SIG-M5 (cell line): ENCODE measurements at regions not wholly inside any gene's neighbourhood (a gene's known extent, or its start where the extent isn't known, plus 50 kb on each side); places are given as distances from the start of the nearest gene placed in this dataset.
A peak's percentile ranks its signal among the peaks of the same experiment; 100 is the strongest.

Experiments
- DNase-seq: peaks from one replicate; lab custom pipeline; 2025; lab: John Stamatoyannopoulos, UW

DNA sequence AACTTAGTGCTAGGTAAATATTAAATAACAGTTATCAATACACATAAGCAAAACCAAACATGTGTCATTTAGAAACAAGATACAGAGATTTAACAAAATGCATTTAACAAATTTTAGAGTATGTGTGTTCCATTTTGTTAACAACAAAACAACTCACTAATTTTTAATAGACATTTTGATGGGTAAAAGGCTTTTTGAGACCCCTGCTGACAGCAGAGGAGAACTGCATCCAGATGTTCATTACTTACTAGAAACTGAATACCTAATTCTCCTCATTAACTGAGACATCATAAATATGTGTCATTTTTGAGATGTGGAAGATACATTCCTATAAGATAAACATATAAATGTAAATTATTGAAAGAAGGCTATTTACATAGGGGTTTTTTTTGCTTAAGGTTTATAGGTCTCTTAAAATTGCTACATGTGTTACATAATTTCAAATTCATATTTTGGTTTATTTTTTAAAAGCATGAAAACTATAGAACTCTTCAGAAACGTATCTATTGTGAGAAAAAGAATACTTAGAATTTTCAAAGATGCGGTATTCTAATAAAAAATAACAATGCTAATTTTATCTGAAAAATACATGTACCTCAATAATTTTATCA, 1009.8 kb downstream of the TUSC7 start:
- DNase-seq, result no peak

DNA sequence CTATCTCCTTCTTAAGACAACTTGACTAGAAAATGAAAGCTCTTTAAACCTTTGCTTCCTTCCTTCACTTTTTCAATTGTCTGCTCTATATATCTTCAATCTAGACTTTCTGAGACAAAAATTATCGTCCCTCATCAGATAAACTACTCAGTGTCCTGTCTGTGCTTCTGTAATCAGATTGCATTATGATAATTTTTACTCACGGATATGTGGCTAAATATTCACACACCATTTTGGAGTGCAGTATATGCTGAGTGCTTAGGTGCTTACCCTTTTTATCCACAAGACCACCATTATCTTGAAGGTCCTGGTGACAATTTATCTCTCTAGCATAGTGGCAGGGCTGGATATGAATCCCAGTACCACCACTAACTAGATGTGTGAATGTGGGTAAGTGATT, 1012.3 kb downstream of the TUSC7 start:
- no peak for DNase-seq

DNA sequence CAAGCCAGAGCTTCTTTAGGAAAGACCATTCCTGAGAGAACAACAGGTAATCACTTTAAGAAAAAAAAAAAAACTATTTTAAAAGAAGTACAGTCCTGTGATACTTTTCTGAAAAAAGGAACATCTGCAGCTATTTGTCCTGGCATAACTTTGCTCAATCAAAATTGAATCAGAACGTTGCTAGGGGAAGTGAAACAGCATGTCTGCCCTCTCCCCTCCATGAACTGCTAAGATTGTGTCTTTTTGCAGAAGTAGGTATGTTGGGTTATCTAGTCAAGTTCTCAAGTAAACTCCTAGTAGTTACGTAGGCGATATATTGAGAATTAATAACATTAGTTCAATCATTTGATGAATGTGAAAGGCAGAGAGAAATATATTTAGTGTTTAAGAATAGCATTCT, 1013.3 kb downstream of the TUSC7 start:
- DNase-seq, result peak; percentile 16

DNA sequence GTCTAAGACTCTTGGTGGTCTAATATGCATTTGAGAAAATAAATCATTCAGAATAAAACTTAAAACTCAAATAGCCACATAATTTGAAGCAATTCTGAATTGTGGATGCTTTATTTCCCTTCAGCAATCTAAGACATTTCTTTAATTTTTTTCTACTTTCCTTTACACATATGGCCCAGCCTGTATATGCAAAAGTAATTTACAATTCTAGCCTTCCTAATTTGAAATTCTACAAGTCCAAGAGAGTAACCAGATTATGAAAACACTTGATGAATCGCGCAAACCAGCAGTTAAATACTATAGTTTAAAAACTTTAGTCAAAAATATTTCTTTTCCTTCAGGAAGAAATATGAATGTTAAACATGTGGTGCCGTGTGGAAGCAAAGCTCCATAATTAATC, 1014.2 kb downstream of the TUSC7 start:
- DNase-seq, result no peak

DNA sequence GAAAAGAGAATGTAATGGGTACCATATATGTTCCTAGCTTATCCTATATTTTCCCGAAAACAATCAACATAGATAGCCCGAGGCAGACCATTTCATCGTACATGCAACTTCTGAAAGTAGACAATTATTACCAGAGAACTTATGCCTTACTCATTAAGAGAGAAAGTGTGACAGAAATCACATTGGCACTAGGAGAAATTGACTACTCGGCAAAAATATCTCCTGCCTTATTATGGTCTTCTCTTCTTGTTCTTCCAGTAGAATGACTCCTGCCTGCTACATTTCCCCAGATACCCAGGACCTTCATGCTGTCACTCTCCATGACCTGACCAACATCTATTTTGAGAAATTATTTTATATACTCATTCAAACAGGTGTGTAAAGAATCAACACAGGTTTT, 1015.7 kb downstream of the TUSC7 start:
- DNase-seq, result no peak

DNA sequence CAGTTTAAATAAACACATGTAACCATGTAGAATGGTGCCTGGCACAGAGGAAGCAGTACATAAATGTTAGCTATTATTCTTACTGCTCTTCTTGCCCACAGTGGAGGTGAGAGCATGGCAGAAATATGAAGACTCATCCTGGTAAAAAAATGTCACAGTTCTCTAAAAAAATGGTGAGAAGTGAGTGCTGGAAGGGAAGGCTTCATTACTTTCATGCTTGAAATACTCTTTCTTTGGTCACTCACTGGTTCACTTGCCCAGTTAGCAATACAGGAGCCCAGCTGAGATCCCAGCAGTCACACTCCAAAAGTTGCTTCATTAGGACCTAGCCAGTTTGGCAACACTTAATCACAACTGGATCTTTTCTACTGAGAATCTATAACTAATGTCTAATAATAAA, 1017.2 kb downstream of the TUSC7 start:
- no peak for DNase-seq

DNA sequence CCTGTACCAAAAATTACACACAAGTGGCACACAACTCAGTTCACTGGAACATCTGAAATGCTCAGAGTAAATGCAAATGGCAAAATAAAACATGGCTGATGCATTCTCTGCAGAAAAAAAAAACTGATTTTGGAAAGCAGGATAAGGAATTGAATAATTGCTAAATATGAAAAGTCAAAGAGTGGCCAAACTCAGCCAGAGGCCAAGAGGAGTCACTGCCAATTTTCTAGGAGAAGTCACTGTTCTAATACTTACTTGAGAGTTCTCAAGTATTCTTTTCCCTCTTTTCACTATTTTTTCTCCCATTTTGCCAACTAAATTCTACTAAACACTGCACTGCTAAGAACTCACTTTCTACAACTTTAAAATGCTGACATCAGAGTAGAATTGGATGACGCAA, 1018.6 kb downstream of the TUSC7 start:
- DNase-seq, result no peak

DNA sequence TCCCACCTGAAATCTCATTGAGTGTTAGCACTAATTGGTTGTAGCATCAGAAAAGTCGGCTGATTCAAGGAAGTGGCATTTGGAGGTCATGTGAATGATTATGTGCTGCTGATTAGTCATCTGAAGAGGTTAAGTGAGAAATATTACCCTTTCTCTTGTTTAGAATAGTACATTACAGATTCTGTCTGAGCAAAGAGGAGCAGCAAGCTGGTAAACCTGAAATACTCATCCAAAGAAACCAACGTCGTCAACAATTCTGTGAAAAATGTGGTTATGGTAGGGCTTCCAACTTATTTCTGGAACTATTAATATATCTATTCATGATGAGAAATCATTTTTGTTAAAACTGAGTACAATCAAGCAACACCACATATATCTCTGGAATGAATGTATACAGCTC, 1024.9 kb downstream of the TUSC7 start:
- no peak for DNase-seq

DNA sequence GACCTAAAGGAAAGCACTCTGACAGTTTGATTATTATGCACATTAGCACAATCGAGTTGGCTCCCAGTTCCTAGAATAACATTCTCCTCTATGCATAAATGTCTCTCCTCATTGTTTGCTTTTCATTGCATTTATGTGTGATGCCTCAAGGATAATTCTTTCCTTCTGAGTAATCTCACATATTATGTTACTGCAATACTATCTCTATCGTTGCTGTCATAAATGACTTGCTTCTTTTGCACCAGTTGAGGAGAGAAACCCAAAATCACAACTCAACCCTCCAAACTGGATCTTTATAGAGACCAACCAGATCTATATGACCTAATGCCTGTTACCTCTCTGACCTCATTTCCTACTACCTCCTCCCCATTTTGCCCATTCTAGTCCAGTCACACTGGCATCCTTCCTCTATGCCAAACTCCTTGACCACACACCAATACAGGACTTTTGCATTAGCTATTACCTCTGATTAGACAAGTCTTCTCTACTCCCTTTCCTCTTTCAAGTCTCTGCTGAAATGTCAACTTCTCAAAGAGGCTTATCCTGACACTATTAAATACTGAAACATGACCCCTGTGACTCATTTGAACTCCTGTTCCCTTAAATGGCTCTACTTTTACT, 1026.0 kb downstream of the TUSC7 start:
- DNase-seq, result no peak

DNA sequence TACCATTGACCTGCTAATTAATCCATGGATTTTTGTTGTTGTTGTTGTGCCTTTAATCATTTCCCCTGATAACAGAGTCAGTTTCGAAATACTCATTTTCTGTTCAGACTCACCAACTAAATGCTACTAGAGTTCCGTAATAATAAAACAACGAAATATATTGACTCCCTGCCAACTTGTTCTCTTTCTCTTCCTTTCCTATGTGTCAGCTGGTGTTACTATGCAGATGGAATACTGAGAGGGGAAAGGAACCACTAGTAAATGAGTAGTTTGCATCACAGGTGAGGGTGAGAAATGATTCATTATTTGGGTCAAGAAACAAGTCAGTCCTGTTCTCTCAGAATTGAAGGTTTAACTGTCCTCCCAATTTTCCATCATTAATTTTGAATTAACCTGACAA, 1027.3 kb downstream of the TUSC7 start:
- DNase-seq, result no peak

DNA sequence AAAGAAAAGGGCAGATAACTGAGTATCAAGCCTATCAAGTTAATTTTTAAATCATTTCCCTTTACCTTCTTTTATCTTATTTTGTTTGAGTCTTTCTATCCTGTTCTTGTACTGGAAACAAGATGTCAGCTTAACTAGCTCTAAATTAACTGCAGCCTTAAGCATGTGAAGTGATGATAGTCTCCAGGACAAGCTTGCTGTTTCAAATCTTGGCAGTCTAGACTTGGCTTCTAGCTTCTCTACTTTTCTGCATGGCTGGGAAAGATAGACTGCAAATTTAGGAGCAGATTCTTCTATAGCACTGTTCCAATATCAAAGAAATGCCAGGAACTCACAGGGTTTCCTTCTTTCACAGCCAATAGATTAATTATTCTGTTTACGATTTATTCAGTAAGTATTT, 1034.4 kb downstream of the TUSC7 start:
- DNase-seq, result no peak

DNA sequence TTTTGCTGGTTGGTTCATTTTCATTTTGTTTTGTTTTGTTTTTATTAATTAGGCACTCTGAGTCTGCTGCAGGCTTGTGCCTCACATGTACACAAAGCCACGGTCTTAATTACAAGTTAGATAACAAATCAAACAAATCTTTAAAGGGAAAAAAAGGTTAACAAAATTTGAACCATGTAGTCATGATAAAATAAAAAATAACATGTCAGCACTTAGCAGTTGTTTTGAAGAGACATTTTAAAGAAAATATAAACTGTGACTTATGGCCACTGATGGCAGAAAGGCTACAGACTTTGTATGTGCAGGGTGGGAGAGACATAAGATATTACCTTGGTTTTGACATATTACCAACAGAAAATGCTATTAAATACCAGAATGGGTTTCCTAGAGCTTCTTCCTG, 1035.4 kb downstream of the TUSC7 start:
- no peak for DNase-seq

DNA sequence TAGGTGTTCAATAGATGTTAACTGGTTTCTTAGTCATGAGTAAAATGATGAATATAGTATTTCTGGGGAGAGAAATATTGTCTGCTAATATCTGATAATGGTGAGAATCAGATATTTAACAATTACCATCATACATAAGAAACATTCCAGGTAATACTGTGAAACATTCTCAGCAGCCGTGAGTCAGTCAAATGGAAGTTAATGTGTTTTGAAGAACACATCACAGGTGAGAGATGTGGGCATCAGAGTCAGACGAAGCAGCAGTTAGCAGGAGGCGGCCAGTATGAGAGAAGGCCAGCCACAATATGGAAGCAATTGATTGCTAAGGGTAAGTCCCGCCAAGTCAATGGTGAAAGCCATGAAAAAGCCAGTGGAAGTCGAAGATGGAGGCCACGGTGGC, 1035.9 kb downstream of the TUSC7 start:
- no peak for DNase-seq

DNA sequence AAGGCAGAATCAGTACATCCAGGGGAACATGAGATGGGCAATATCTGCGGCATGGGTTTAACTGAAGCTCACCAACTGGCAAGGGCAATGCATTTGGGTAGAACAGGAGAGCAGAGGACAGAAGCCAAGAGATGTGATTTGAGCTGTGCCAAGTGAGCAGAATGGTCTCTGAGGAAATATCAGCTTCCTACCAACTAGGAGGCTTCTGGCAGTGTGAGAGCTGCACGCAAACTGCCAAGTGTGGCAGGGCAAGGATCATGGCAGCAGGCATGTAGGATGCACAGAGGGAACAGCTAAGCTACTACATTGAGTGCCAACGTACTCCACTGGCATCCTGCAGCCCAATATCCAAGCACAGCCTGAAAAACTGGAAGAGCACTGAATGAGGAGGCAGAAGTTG, 1036.5 kb downstream of the TUSC7 start:
- no peak for DNase-seq

DNA sequence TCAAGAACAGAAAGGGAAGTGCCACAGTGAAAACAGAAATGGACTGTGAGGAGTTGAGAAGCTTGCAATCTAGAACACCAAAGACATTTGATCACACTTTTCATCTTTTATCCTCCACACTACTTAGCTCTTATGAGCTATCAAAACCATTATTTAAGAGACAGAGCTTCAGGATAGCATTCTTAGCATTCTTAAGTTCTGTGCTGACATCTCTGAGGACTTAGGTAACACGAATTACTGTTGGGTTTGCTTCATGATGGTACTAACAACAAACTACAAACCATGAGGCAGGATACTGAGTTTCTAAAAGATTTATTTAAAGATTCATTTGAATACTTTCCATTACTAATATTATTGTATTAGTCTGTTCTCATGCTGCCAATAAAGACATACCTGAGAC, 1038.6 kb downstream of the TUSC7 start:
- no peak for DNase-seq

DNA sequence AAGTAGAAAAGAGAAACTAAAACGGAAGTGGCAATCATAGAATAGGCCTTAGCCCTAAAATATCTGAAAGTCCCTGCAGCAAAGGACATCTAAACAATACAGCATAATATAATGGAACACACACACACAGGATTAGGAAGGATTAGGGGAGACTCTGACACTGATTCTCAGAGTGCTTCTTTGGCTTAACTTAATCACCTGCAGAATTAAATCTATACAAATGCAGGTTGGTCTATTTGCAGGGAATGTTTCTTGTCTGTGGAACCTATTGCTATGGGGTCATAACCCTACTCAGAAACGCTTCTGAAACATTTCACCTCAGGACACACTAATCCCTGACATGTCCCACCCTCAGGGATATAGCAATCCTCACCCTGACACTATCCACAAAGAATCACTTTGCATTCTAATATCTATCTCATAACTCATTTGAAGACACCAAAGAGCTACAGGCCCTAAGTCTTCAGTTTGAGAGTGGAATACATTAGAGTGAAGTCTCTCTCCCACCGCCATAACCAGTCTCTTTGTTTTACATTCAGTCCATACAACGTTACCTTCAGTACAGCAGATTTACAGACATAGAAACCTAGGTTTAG, 1041.2 kb downstream of the TUSC7 start:
- no peak for DNase-seq

DNA sequence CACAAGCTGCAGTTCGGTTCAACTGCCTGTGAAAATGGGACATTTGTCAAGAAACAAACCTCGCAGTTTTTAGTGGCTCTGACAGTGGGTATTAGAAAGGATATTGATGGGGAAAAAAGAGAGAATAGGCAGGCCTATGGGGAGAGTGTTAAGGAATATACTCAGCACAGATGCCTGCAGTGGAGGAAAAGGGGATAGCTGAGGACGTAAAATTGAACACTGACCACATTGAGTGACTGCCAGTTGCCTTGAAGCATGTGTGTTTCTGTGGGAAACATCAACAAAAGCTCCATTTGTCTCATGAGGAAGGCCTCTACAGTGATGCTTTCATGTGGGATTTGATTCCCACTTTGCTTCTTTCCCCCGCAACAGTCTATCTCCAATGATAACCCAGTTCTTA, 1042.1 kb downstream of the TUSC7 start:
- no peak for DNase-seq

DNA sequence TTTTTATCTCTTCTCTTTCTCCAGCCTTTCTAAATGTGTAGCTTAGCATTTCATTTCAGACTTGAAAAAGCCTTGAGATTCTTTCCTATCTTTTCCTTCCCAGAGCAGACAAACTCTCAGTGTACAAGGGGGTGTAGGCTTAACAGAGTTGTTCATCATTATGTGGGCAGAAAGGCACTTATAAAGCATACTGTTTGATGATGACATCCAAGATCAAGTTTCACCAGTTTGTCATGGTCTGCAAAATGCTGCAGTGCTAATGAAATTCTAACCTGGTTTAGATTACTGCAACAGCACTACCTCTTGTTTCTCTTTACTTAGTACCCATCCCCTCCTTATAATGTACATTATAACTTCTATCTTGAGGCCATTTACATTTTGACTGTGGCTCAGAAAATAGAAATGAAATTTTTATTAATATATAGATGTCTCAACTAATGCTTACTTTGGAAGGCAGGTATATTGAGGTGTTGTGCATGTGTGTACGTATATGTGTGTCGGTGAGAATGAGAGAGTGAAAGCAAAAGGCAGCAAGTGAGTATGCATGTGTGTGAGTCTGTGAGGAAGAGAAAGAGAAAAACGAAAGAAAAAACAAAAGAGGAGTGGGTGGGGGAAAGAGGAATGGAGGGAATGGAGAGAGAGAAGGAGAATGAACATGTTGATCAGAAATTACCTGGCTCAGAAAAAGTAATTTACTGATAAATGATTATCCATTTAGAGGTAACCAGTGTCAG, 1043.6 kb downstream of the TUSC7 start:
- no peak for DNase-seq

DNA sequence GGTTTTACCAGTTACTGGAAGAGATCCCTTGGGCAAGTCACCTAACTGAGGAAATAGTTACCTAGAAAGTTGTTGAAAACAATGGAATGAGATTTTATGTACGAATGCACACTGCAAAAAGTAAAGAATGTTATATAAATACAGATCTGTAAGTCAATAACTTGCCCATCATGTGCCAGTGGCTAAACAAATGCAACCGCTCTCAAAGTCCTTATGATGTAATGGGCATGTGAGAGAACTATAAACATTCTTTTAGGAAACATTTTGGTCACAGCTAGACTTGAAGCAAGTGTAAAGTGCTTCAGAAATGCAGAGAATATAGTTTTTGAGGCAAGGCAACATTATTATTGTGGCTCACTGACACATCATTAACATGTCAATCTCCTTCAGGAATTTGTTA, 1044.5 kb downstream of the TUSC7 start:
- no peak for DNase-seq

DNA sequence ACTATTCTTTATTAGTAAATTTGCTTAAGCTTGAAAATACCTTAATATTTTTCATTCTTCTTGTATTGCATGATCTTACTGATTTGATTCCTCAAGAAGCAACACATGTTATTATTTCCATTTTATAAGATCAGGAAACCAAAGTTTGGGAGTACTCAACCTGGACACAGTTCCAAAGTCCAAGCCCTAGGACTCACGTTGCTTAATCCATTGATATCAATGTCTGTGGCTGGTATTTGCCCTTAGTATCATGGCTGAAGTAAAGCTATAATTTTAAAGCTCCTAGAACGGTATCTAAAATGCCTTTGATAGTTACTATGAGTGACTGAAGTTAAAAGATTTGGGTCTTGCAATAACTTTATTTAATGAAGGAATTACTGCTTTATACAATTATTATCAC, 1045.3 kb downstream of the TUSC7 start:
- DNase-seq, result no peak

DNA sequence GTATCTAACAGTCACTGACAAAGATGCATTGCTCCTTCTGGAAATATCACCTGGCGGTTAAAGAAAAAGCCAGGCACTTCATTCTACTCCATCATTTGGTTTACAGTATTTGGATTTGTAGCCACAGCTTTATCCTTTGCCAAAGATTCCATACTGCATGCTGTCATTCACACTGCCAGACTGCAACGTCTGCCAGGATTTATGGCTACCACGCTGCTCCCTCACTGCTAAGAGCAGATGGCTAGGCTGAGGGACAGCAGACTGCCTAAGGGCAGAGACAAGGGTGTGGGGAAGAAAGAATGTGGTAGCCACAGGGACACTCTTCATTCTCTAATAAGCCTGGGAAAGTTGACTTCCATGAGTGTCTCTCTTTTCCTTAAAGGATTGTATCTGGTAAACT, 1047.0 kb downstream of the TUSC7 start:
- no peak for DNase-seq

DNA sequence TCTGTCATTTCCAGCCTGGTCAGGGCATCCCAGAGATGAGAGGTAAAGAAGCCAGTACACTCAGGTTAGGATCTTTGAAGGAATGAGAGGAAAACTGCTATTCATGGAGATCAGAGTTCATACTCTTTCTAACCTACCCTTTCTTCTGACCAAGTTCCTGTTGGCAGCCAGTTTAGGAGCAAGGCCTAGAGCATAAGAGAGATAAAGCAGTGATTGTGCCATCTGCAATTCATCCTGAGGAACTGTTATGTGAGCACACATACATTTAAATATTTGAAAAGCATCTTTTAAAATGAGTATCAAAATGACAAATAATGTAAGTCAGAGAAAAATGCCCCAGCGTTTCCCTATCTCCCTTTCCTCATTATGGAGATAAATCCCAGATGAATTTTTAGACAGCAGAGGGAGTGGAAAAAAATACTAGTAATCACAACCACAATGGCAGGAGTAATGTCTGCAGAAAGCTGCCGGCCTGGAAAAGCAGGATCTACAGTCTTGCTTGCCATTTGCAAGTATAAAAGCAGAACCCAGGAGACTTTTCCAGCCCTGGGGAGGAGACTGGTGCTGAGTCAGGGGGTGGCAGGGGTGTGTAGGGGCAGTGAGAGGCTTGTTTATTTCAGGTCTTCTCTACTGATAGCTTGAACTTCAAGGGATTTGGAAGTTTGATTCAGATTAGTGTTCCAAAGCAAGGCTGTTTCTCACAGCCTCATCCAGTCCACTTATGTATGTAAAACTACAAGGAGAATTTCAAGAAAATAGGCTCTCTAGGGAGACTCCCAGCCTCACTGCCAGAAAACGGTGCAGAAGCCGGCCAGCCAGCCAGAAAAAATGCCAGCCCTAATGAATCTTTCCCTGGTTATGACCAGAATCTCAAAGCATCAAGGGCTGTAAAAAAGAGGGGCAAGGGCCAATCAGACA, 1052.4 kb downstream of the TUSC7 start:
- DNase-seq, result no peak
